T-helper 1 cell treated with Interleukin-12 subunit alpha and Interleukin-12 subunit beta and Interleukin-4 antibody, amounts not matched to agents 30 ng/mL and 1 ng/mL, for 36 hours (primary cell): ENCODE measurements at regions not wholly inside any gene's neighbourhood (a gene's known extent, or its start where the extent isn't known, plus 50 kb on each side); places are given as distances from the start of the nearest gene placed in this dataset.

Experiments
- intact Hi-C: fragments of 100-400 bp; cut with micrococcal nuclease; formaldehyde crosslinking; loops from one replicate; pipeline ENCODE4 v1.15.1; 2024

DNA sequence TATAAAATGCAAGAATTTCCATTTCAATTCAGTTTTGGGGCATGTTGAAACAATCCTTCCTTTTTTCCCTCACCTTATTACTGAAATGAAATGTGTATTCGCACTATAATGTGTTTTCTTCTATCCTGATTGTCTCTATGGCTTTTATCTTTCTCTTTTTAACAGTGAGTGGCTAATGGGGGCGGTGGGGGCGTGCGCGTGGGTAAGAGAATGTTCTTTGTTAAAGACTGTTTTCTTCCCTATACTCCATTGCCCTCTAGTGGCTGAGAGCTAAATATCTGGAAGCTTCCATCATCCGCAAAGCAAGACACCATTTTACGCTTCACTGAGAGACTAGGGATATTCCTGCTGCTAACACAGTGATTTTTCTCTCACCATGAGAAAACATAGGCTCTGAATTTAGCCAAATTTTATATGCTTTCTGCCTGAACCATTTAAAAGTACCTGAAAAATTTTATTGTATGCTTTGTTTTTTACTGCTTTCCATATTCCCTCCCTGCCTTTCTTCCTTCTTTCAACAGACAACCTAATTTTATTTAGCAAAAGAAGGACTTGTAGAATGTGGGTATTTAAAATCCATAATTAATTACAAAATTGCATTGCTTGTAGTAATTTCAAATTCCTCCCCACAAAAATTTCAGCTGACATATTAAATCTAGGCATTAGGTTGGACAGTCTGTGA is 194.0 kb downstream of the GASK1B start:
- intact Hi-C loops, result loop anchor here (1.0 kb wide), 1 partner anchor 762 kb away; no protein-coding TSS in a partner anchor

DNA sequence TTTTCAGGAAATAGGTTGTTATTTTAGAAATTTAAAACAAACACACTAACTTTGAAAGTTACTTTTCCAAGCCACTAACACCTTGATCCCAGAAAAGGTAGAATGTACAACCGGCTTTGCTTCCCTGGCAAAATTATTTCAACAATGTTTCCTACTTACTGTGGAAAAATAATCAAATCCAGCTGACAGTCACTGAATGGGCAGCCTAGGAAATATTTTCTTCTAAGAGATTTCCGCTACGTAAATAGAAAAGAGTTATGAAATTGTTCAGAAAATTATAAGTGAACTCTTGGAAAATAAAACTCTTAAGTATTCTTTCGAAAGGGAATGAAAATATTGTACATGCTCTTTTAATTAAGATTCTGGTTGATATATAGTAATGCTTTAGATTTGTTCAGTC is 195.7 kb downstream of the GASK1B start:
- intact Hi-C loops, result no loop called here

DNA sequence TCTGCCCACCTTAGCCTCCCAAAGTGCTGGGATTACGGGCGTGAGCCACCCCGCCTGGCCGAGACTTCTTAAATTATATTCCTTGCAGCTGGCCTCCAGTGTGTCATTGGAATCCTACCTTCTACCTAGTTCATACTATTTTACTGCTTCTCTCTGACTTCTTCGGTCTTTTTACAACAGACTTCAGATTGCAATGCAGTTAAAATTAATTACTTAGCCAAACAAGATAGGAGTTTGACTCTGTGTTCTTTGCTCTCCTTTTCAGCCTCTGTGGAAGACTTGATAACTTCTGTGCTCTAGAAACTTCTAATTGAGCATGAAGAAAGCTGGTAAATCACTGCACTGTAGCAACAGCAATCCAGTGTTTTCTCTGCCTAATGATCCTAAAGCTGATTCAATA is 199.5 kb downstream of the GASK1B start:
- intact Hi-C loops, result no loop called here

DNA sequence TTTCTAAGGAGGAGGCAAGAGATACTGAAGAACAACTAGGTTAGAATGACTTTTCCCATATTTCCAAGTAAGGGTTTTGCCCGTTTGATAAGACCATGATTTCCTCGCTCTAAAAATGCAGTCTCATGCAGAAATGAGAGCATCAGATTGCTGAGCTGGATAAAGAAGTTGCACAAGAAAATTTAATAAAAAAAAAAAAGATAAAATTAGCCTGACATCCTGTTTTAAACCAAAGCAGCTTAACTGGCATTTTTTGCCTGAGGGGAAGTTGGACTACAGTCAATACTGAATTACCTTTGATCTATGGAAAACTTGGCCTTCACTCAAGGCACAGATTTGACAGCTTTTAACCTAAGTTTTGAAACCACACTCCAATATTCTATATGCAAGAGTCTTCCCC is 208.4 kb downstream of the GASK1B start:
- intact Hi-C loops, result no loop called here

DNA sequence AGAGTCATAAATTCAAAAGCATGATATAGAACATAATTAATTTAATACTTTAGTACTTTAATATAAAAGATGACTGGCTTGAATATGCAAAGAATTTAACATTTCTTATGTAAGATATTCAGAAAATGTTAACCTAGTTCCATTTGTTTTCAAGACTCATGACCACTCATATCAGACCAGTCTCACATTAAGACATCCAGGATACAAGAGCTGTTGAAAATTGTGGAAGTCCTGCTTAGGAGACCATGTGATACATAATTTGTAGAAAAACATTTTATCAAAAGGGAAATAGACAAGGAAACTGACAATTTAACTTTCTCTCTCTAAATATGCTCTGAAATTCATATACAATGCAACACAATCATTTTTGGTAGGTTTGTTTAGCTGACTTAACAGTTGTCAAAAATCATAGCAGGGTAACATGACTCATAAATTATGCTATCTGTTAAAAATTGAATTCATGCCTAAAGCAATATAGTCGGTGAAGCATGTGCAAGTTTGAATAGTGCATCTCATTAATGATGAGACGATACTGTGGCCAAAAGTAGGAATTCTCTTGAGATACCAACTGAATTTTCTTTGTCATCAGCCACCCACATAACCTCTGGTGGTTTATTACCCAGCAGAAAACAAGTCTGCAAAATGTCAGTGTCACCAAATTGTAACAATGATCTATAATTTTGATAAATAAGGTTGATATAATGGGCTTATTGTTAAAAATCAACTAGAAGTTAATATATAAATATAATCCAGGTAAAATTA is 211.4 kb downstream of the GASK1B start:
- intact Hi-C loops, result no loop called here

DNA sequence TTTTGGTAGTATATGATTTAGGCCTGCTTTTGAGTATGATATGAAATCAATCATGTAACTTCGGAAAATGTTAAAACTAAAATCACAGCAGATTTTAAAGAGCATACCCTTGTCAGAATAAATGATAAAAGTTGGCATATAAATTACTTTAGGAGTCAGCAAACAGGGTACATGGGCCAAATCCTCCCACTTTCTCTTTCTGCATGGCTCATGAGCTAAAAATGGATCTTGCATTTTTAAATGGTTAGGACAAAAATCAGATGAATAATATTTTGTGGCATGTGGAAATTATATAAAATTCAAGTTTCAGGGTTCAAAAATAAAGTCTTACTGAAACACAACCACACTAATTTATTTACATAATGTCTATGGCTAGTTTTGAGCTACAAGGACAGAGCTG is 214.9 kb downstream of the GASK1B start:
- intact Hi-C loops, result no loop called here

DNA sequence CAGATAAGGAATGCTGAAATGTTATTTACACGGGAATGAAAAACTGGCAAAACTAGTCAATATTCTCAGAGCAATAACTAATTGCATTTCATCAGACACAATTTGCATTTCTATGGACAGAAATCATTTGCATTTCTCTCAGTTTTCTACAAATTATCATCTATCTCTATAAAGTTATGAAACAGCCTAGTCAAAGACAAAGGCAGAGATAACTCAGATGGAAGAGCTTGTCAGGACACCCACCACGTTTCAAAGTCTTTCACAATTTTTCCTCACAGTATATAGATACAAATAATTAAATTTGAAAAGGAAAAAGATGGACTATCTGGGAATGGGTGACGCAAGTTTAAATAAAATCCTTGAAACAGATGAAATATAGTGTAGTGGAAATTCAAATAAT is 230.8 kb downstream of the GASK1B start:
- intact Hi-C loops, result no loop called here

DNA sequence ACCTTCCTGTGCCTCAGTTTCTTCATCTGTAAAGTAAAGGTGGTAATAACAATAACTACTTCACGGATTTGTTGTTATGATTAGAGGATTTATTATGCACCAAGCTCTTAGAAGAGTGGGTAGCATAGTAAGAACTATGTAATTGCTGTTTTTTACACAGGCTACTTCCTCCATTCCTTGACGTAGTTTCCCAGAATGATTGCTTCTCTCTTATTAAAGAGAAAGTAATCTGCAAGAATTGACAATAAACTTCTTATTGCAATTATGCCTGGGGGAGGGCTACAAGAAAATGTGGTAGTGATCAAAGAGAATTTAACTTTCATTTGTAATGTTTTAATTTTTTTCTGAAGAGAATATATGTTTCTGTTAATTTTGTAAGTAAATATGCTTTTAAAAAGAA is 238.7 kb downstream of the GASK1B start:
- intact Hi-C loops, result no loop called here

DNA sequence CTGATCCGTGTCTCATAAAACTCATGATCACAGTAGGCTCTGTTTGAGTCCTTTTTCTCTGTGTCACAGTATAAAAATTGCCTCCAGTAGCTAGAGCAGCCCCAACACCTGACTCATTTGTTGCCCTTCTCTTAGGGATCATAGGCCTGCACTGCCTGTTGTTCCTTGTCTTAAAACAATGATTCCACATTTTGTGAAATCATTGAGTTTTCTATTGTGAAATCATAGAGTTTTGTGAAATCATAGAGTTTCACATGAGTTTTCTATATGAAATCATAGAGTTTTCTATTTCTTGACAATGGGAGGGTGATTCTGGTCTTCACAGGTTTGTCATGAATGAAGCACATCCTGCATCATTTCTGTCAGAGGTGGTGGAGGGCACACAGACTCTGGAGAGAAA is 239.9 kb downstream of the GASK1B start:
- intact Hi-C loops, result no loop called here

DNA sequence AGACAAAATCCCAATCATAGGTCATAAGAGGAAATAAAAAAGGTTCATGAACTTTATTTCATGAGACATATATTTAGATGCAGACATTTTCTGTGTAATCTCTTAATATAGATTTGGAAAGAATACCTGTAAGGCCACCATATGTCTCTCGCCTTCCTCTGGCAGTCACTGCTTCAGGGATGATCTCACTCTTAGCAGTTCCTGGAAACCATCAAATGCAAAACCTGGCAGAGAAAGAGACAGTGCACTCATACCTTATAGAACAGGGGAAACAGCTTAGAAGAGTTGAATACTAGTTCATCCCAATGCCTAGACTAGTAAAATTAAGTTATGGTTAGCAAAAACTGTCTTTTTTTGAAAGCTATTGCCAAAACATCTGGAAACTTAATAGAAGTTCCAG is 243.3 kb downstream of the GASK1B start:
- intact Hi-C loops, result no loop called here

DNA sequence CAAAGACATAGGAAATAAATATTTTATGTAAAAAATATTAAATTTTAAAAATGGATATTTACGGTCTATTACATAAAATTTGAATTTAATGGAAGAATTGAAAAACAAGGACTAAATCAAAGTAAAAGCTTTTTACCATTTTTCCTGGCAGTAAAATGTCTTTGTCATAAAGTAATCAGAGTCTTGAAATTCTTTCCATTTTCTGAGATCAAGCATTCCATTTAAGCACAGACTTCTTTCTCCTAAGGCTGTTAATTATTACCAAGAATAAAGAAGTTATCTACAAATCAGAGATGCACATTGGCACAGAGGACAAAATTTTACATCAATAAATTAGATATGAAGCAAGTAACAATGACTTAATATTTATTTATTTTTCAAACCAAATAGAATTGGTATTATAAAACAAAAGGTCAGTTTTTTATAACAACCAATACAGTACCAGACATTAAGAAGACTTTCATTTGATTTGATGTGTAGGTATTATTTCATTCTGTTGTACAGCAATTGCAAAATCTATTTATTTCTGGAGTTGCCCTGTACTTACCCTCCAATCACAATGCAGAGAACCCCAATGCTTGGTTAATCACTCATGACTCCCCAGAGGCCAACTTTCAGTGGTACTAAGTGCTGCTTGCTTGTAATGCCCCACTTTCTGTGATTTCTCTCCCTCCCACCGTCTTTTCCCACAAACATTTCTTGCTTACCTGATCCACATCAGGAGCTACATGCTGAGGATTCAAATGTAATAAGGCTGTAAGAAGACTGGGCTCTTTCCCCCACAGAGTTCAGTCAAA is 254.6 kb downstream of the GASK1B start:
- intact Hi-C loops, result no loop called here

DNA sequence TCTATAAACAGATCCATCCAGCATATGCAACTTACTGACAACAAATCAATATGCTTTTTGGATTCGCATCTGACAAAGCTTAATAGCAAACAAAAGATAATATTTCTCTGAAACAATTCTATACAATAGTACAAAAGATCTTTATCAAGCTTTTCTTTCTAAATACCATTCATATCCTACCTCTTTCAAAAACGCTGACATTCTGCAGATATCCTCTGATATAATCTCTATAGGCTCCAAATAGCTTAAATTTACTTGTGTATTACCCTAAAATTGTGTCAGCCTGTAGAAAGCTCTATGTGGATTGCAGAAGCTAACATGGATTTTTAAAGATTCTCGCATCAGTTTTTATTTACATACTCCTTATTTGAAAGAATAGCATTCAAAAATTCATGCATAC is 260.6 kb downstream of the GASK1B start:
- intact Hi-C loops, result no loop called here

DNA sequence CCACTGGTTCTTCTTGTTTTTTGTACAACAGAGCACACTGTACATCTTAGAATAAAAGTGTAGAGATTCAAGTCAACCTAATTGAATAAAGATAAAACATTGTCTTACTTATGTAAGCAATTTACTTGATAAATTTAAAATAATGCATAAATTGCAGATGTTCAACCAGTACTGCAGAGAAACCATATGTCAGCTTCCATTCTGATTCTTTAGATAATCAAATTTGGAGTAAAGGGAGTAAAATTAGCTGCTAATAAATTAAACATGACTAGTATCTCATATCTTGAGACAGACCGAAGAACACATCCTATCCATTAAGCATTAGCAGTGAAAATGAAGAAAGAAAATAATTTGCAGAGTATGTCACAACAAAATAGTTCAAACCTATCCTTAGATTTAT is 261.2 kb downstream of the GASK1B start:
- intact Hi-C loops, result no loop called here

DNA sequence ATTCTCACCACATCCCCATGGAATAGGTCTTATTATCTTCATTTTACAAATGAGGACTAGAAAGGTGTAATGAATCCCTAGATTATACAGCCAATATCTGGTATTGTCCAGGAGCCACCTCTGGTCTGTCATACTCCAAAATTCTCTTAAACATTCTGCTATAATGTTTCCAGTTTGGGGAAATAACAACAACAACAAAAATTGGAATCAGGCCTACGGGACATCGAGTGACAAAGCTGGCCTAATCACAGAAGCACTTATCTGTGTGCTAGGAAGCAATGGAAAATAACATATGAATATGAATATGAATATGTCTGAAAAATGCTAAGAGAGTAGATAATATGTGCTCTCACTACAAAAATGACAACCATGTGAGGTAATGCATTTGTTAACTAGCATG is 264.1 kb downstream of the GASK1B start:
- intact Hi-C loops, result no loop called here

DNA sequence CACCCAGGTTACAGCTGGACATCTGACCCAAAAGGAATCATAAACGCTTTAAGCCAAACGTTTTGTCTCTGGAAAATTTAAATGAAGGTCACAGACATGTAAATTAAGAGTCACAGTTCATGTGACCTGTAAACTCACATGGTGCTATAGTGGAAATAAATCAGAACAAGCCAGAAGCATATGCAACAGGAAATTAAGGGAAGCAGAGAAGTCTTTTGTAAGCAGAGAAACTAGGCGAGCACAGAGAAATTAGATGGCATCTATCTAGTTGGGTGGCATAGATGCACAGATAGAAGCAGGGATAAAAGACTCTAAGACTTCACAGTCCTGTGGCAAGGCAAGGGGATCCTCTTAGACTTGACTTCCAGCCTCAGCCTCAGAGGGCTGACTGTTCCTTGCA is 264.8 kb downstream of the GASK1B start:
- intact Hi-C loops, result no loop called here

DNA sequence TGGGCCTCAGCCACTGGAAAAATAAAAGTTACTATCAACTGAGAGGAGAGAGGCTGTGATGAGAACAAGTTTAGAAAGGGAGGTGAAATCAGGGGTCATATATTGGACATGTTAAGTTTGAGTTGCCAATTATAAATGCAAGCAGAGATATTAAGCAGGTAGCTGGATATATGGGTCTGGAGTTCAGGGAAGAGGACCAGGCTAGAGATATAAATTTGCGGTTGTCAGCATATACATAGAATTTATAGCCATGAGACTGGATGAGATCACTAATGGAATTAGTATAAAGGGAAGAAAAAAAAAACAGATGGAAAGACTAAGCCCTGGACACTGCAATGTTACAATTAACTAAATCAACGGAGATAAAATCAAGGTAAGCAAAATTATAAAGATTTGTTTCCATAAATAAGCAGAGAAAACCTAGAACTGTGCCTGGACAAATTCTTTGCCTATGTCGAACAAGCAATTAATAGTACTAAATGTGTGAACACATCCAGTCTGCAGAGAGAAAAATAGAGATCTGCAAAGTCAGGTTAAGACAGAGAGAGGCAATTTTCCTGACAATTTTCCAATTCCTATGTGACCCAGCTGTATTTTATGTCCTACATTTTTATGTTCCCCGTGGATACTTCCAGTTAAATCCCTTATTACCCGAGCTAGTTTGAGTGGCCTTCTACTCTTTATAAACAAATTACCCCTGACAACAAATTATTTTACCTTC is 265.4 kb downstream of the GASK1B start:
- intact Hi-C loops, result no loop called here

DNA sequence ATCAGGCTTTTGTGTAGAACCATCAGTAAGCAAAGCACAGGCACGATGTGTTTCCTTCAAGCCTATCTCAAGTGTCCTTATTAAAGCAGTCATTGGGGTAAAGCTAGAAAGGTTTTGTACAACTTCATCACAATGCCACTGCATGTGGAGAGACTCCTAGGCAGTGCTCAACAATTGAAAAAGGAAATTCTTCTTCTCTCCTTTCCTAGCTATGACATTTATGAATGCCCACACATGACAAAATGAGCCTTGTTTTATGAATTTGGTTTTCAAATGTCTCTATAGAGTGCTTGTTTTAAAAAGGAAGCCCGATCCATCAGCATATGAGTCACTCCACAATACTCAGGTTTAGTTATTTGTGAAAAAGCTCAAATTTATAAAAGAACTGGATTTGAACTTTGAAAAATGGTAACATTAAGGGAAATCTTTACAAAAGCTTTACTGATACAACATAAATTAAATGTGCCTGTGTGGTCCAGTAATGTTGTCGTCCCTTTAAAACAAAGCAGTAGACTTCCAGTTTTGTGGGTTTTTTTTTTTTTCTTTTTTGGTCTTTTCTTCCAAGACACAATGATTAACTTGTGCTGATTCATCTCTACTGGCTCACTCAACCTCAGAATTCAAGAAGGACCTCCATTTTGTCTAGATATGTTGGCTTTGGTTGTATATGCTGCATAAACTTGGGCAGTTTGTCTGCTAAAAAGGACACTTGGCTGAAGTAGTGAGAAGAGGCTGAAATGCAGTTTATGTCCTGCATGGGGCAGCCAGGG is 273.8 kb downstream of the GASK1B start:
- intact Hi-C loops, result no loop called here

DNA sequence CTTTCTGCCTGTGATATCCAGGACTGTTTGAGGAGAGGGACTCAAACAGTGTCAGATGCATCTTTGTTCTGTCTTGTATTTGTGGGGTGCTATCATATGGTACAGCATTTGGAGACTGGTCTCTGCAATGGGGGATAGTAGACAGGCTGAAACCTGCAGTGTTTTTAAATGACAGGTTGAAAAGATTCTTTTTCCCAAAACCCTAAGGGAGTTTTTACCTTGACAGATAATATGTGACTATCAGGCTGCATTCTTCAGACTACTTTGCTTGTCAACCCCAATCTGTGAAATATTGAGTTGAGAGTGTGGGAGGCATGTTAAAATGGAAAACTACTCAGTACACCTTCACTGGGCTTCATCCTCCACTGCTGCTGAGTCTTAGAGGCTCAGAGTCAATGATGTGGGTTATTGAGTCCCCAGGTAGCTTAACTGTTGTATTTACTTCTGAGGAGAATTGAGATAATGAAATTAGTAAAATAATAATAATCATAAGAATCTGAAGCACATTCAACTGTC is 274.9 kb downstream of the GASK1B start:
- intact Hi-C loops, result no loop called here

DNA sequence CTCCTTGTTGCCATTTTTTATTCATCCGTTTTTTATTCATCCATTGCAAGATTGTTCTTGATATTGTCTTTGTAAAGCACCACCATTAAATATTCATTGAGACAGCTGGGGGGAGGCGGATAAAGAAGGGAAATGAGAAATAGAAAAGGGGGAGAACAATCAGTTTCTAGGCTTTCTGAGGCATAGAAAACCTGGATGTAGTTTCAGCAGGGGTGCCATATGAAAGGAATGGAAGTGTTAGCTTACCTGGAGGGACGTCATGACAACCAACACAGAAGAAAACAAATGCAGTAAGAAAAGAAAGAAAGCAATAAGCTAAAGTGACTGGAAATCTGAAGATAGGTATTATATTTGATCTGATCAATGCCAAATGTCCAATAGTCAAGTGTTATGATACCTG is 276.1 kb downstream of the GASK1B start:
- intact Hi-C loops, result no loop called here

DNA sequence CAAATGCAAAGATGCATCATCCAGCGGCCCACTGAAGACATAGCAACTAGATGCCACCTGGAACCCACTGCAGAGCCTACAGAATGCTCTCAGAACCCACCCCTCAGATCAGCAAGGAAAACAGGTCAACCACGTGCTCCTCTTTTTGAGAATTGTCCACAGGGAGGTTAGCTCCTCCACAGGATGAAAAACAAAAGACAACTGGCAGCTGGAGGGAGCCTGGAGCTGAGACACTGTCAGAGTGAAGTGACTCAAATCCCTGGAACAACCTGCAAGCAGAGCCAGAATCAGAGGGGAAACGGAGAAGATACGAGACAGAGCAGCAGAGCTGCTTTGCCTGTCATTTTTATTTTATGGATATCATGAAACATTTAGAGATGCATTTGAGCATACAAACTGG is 277.6 kb downstream of the GASK1B start:
- intact Hi-C loops, result no loop called here

DNA sequence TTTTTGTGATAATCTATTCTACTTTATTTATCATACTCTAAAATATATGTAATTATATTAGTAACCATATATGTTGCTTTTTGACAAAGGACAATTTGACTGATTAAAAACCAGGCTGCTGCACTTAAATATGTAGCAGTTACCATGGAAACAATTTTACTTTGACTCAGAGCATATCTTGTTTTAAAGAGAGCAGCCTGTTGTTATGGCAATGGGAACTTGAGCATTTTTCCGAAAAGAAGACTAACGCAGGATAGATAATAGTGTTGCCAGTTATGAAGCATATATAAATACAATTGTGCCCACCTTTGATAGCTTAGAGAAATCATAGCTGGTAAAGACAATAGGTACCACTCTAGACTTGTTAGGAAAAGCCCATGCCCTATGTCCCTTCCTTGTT is 283.0 kb downstream of the GASK1B start:
- intact Hi-C loops, result no loop called here
